Peyer's patch (tissue), 4 donors: ENCODE measurements at regions not wholly inside any gene's neighbourhood (a gene's known extent, or its start where the extent isn't known, plus 50 kb on each side); places are given as distances from the start of the nearest gene placed in this dataset.

ENCODE experiments used
- POLR2A ChIP-seq, 2 donors: fragments of 450-650 bp; IDR thresholded peaks; one replicate each; pipeline ENCODE4 v1.5.1; 2017; ENCODE audit warnings: antibody characterized with exemption in 2 of 2, mild to moderate bottlenecking in 2 of 2, moderate library complexity in 2 of 2
- TF ChIP-seq, protein P1 (sequence below), 6 experiments: fragments of 450-650 bp in 4 of 6; fragments of 200-600 bp in 2 of 6; sonication (generic) in 1 of 6; IDR thresholded peaks; one replicate each; pipeline ENCODE4 v1.5.1; 2017 to 2019; ENCODE audit warnings: antibody characterized with exemption in 6 of 6, mild to moderate bottlenecking in 3 of 6, moderate library complexity in 1 of 6

DNA sequence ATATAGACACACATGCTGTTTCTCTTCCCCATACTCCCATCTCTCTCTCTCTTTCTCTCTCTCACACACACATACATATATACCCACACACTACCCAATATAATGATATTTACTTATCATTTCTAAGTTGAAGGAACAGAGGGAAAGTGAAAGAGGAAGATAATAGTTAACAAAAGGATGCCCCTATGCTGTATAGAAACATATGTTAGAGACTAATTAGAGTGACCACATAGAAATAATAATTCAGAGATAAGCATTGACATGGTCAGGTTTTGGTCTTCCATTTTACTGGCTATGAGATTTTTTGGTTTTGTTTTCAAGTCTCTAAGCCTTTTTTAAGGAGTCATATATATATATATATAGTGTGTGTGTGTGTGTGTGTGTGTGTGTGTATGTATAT, 445.7 kb upstream of the CHORDC1 start:
- no peak for TF ChIP-seq POLR2A (IDR thresholded peaks at IDR 0.05)
- TF ChIP-seq, protein P1, sequence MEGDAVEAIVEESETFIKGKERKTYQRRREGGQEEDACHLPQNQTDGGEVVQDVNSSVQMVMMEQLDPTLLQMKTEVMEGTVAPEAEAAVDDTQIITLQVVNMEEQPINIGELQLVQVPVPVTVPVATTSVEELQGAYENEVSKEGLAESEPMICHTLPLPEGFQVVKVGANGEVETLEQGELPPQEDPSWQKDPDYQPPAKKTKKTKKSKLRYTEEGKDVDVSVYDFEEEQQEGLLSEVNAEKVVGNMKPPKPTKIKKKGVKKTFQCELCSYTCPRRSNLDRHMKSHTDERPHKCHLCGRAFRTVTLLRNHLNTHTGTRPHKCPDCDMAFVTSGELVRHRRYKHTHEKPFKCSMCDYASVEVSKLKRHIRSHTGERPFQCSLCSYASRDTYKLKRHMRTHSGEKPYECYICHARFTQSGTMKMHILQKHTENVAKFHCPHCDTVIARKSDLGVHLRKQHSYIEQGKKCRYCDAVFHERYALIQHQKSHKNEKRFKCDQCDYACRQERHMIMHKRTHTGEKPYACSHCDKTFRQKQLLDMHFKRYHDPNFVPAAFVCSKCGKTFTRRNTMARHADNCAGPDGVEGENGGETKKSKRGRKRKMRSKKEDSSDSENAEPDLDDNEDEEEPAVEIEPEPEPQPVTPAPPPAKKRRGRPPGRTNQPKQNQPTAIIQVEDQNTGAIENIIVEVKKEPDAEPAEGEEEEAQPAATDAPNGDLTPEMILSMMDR (IDR thresholded peaks at IDR 0.05) = no peak
